GM23338 (cell line): ENCODE measurements at regions not wholly inside any gene's neighbourhood (a gene's known extent, or its start where the extent isn't known, plus 50 kb on each side); places are given as distances from the start of the nearest gene placed in this dataset.

Experiments
- CREB1 ChIP-seq: fragments of 250-450 bp; sonication (Bioruptor Pico); IDR thresholded peaks from 2 replicates; pipeline ENCODE4 v1.5.0; 2020; ENCODE audit warnings: low read depth, mild to moderate bottlenecking, moderate library complexity
- EZH2 ChIP-seq: fragments of 200-600 bp; sonication (generic); IDR thresholded peaks from one replicate; pipeline ENCODE4 v1.8.0; 2017; ENCODE audit warnings: antibody characterized with exemption, mild to moderate bottlenecking, low read depth; ENCODE audit not compliant: unreplicated experiment
- EZH2phosphoT487 ChIP-seq: fragments of 200-600 bp; sonication (generic); IDR thresholded peaks from one replicate; pipeline ENCODE4 v1.8.1; 2018; ENCODE audit warnings: antibody characterized with exemption; ENCODE audit not compliant: unreplicated experiment
- JUNB ChIP-seq: IDR thresholded peaks from one replicate; pipeline ENCODE4 v1.6.1; 2016; ENCODE audit warnings: antibody characterized with exemption; ENCODE audit not compliant: unreplicated experiment
- NANOG ChIP-seq: IDR thresholded peaks from 2 replicates; pipeline ENCODE4 v1.6.1; 2016; ENCODE audit warnings: antibody characterized with exemption, borderline replicate concordance
- POLR2AphosphoS5 ChIP-seq: IDR thresholded peaks from 2 replicates; pipeline ENCODE4 v1.6.1; 2016; ENCODE audit warnings: antibody characterized with exemption, low read depth
- STAT1 ChIP-seq: IDR thresholded peaks from one replicate; pipeline ENCODE4 v1.6.1; 2016; ENCODE audit warnings: antibody characterized with exemption; ENCODE audit not compliant: unreplicated experiment
- ZNF114 ChIP-seq: fragments of 250-450 bp; sonication (Bioruptor Pico); IDR thresholded peaks from 2 replicates; pipeline ENCODE4 v1.5.0; 2020; ENCODE audit warnings: mild to moderate bottlenecking, moderate library complexity
- ZNF331 ChIP-seq: fragments of 250-450 bp; sonication (Bioruptor Pico); IDR thresholded peaks from 2 replicates; pipeline ENCODE4 v1.5.0; 2020; ENCODE audit warnings: low read depth, mild to moderate bottlenecking, moderate library complexity
- TF ChIP-seq, protein P1 (sequence below): IDR thresholded peaks from one replicate; pipeline ENCODE4 v1.6.1; 2018; ENCODE audit warnings: antibody characterized with exemption; ENCODE audit not compliant: unreplicated experiment
- TF ChIP-seq, protein P2 (sequence below), 2 experiments: fragments of 200-600 bp in 1 of 2; sonication (generic) in 1 of 2; conservative IDR thresholded peaks; 2 replicates each; pipeline versions ENCODE4 v1.5.1 to v1.6.1; 2016 to 2017; ENCODE audit warnings: antibody characterized with exemption in 2 of 2, low read depth in 2 of 2, mild to moderate bottlenecking in 2 of 2, moderate library complexity in 1 of 2
- TF ChIP-seq, protein P3 (sequence below): IDR thresholded peaks from 2 replicates; pipeline ENCODE4 v1.6.1; 2016; ENCODE audit warnings: antibody characterized with exemption
- TF ChIP-seq, protein P4 (sequence below): fragments of 250-450 bp; sonication (Bioruptor Pico); IDR thresholded peaks from 2 replicates; pipeline ENCODE4 v1.5.0; 2020; ENCODE audit warnings: mild to moderate bottlenecking, moderate library complexity

DNA sequence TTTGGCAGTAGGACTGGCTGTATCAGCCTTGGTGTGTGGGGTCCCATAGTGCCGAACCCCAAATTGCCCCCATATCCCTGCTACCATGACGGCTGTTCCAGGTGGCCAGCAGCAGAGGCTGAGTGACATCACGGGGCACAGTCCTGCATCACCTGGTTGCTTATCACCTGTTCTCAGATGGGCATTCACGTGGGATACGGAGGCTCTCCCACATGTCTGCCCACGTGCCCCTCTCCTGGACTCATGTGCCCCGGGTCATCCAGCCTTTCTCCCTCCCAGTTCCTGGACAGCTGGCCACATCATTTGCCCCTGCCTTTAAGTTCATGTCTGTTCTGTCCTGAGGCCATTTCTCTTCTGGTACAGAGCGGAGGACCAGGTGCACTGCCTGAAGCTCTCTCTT is 431.0 kb upstream of the B3GAT1 start:
- no peak for TF ChIP-seq EZH2phosphoT487
- TF ChIP-seq, protein P1, sequence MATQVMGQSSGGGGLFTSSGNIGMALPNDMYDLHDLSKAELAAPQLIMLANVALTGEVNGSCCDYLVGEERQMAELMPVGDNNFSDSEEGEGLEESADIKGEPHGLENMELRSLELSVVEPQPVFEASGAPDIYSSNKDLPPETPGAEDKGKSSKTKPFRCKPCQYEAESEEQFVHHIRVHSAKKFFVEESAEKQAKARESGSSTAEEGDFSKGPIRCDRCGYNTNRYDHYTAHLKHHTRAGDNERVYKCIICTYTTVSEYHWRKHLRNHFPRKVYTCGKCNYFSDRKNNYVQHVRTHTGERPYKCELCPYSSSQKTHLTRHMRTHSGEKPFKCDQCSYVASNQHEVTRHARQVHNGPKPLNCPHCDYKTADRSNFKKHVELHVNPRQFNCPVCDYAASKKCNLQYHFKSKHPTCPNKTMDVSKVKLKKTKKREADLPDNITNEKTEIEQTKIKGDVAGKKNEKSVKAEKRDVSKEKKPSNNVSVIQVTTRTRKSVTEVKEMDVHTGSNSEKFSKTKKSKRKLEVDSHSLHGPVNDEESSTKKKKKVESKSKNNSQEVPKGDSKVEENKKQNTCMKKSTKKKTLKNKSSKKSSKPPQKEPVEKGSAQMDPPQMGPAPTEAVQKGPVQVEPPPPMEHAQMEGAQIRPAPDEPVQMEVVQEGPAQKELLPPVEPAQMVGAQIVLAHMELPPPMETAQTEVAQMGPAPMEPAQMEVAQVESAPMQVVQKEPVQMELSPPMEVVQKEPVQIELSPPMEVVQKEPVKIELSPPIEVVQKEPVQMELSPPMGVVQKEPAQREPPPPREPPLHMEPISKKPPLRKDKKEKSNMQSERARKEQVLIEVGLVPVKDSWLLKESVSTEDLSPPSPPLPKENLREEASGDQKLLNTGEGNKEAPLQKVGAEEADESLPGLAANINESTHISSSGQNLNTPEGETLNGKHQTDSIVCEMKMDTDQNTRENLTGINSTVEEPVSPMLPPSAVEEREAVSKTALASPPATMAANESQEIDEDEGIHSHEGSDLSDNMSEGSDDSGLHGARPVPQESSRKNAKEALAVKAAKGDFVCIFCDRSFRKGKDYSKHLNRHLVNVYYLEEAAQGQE: no peak
- TF ChIP-seq JUNB: no peak
- TF ChIP-seq, protein P2, sequence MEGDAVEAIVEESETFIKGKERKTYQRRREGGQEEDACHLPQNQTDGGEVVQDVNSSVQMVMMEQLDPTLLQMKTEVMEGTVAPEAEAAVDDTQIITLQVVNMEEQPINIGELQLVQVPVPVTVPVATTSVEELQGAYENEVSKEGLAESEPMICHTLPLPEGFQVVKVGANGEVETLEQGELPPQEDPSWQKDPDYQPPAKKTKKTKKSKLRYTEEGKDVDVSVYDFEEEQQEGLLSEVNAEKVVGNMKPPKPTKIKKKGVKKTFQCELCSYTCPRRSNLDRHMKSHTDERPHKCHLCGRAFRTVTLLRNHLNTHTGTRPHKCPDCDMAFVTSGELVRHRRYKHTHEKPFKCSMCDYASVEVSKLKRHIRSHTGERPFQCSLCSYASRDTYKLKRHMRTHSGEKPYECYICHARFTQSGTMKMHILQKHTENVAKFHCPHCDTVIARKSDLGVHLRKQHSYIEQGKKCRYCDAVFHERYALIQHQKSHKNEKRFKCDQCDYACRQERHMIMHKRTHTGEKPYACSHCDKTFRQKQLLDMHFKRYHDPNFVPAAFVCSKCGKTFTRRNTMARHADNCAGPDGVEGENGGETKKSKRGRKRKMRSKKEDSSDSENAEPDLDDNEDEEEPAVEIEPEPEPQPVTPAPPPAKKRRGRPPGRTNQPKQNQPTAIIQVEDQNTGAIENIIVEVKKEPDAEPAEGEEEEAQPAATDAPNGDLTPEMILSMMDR (conservative IDR thresholded peaks at IDR 0.05; ENCODE audit: low read depth in 2 of 2): no peak
- TF ChIP-seq EZH2: no peak
- TF ChIP-seq CREB1 (CRISPR knock-in tag): no peak
- no peak for TF ChIP-seq ZNF114 (CRISPR knock-in tag)
- no peak for TF ChIP-seq POLR2AphosphoS5
- TF ChIP-seq NANOG: no peak
- no peak for TF ChIP-seq ZNF331 (CRISPR knock-in tag)
- no peak for TF ChIP-seq STAT1
- TF ChIP-seq, protein P3, sequence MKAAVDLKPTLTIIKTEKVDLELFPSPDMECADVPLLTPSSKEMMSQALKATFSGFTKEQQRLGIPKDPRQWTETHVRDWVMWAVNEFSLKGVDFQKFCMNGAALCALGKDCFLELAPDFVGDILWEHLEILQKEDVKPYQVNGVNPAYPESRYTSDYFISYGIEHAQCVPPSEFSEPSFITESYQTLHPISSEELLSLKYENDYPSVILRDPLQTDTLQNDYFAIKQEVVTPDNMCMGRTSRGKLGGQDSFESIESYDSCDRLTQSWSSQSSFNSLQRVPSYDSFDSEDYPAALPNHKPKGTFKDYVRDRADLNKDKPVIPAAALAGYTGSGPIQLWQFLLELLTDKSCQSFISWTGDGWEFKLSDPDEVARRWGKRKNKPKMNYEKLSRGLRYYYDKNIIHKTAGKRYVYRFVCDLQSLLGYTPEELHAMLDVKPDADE: no peak
- TF ChIP-seq, protein P4, sequence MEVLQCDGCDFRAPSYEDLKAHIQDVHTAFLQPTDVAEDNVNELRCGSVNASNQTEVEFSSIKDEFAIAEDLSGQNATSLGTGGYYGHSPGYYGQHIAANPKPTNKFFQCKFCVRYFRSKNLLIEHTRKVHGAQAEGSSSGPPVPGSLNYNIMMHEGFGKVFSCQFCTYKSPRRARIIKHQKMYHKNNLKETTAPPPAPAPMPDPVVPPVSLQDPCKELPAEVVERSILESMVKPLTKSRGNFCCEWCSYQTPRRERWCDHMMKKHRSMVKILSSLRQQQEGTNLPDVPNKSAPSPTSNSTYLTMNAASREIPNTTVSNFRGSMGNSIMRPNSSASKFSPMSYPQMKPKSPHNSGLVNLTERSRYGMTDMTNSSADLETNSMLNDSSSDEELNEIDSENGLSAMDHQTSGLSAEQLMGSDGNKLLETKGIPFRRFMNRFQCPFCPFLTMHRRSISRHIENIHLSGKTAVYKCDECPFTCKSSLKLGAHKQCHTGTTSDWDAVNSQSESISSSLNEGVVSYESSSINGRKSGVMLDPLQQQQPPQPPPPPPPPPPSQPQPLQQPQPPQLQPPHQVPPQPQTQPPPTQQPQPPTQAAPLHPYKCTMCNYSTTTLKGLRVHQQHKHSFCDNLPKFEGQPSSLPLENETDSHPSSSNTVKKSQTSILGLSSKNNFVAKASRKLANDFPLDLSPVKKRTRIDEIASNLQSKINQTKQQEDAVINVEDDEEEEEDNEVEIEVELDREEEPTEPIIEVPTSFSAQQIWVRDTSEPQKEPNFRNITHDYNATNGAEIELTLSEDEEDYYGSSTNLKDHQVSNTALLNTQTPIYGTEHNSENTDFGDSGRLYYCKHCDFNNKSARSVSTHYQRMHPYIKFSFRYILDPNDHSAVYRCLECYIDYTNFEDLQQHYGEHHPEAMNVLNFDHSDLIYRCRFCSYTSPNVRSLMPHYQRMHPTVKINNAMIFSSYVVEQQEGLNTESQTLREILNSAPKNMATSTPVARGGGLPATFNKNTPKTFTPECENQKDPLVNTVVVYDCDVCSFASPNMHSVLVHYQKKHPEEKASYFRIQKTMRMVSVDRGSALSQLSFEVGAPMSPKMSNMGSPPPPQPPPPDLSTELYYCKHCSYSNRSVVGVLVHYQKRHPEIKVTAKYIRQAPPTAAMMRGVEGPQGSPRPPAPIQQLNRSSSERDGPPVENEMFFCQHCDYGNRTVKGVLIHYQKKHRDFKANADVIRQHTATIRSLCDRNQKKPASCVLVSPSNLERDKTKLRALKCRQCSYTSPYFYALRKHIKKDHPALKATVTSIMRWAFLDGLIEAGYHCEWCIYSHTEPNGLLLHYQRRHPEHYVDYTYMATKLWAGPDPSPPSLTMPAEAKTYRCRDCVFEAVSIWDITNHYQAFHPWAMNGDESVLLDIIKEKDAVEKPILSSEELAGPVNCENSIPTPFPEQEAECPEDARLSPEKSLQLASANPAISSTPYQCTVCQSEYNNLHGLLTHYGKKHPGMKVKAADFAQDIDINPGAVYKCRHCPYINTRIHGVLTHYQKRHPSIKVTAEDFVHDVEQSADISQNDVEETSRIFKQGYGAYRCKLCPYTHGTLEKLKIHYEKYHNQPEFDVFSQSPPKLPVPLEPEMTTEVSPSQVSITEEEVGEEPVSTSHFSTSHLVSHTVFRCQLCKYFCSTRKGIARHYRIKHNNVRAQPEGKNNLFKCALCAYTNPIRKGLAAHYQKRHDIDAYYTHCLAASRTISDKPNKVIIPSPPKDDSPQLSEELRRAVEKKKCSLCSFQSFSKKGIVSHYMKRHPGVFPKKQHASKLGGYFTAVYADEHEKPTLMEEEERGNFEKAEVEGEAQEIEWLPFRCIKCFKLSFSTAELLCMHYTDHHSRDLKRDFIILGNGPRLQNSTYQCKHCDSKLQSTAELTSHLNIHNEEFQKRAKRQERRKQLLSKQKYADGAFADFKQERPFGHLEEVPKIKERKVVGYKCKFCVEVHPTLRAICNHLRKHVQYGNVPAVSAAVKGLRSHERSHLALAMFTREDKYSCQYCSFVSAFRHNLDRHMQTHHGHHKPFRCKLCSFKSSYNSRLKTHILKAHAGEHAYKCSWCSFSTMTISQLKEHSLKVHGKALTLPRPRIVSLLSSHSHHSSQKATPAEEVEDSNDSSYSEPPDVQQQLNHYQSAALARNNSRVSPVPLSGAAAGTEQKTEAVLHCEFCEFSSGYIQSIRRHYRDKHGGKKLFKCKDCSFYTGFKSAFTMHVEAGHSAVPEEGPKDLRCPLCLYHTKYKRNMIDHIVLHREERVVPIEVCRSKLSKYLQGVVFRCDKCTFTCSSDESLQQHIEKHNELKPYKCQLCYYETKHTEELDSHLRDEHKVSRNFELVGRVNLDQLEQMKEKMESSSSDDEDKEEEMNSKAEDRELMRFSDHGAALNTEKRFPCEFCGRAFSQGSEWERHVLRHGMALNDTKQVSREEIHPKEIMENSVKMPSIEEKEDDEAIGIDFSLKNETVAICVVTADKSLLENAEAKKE: no peak
